ENCODE measurements at regions not wholly inside any gene's neighbourhood (a gene's known extent, or its start where the extent isn't known, plus 50 kb on each side); places are given as distances from the start of the nearest gene placed in this dataset.

GRCh38 chr14:87629788-87630187 lies 363.2 kb downstream of the GALC start:
- TF ChIP-seq POLR2A (IDR thresholded peaks at IDR 0.05) (no peak), CTCF (IDR thresholded peaks at IDR 0.05) (no peak)

All from thyroid gland (tissue), 4 donors.